Heart left ventricle (tissue), 16 donors: ENCODE measurements at regions not wholly inside any gene's neighbourhood (a gene's known extent, or its start where the extent isn't known, plus 50 kb on each side); places are given as distances from the start of the nearest gene placed in this dataset.

Experiments used
- ATAC-seq, 4 donors: fragments of 200-7000 bp; cut with Tn5 transposase; one replicate each; pipeline ENCODE4 v1.9.1; 2020 to 2022; ENCODE audit warnings: moderate library complexity in 4 of 4, mild to moderate bottlenecking in 3 of 4, moderate number of reproducible peaks in 1 of 4
- DNase-seq, 5 donors: peaks; one replicate each; pipeline ENCODE4 v3.0.0-alpha.2; 2020
- H3K27ac ChIP-seq, 12 donors: fragments of 200-600 bp; sonication (generic) in 4 of 12; one replicate each; pipeline versions ENCODE4 v1.5.0 to v1.8.0; 2016 to 2022; ENCODE audit warnings: mild to moderate bottlenecking in 2 of 12
- H3K27me3 ChIP-seq, 9 donors: fragments of 200-600 bp; sonication (generic) in 2 of 9; one replicate each; pipeline versions ENCODE4 v1.5.1 to v1.8.0; 2016 to 2022; ENCODE audit warnings: mild to moderate bottlenecking in 3 of 9
- H3K36me3 ChIP-seq, 9 donors: fragments of 200-600 bp; sonication (generic) in 2 of 9; one replicate each; pipeline versions ENCODE4 v1.5.0 to v1.8.0; 2018 to 2022; ENCODE audit warnings: mild to moderate bottlenecking in 2 of 9
- H3K4me1 ChIP-seq, 12 donors: fragments of 200-600 bp; sonication (generic) in 4 of 12; one replicate each; pipeline versions ENCODE4 v1.5.0 to v1.8.0; 2016 to 2022; ENCODE audit warnings: mild to moderate bottlenecking in 3 of 12
- H3K4me3 ChIP-seq, 12 donors: fragments of 200-600 bp; sonication (generic) in 4 of 12; one replicate each; pipeline versions ENCODE4 v1.5.0 to v1.8.0; 2017 to 2022; ENCODE audit warnings: mild to moderate bottlenecking in 9 of 12, moderate library complexity in 4 of 12
- H3K9me3 ChIP-seq, 12 donors: fragments of 200-600 bp; sonication (generic) in 4 of 12; one replicate each; pipeline versions ENCODE4 v1.5.0 to v1.8.0; 2016 to 2022; ENCODE audit warnings: mild to moderate bottlenecking in 1 of 12
- POLR2A ChIP-seq, 2 donors: fragments of 450-650 bp; IDR thresholded peaks; one replicate each; pipeline ENCODE4 v1.6.1; 2017; ENCODE audit warnings: antibody characterized with exemption in 2 of 2, mild to moderate bottlenecking in 2 of 2, moderate library complexity in 2 of 2
- WGBS, 4 donors: extraction: QIAGEN DNeasy Blood & Tissue Kit in 2 of 4; methylation state at CpG; one replicate each; pipeline versions ENCODE4 v1.1.5 to v1.1.7; 2013 to 2018; 5-methylcytosine and 5-hydroxymethylcytosine counted together
- intact Hi-C, 10 donors: fragments of 100-400 bp; cut with DNase I; formaldehyde crosslinking; loops; one replicate each; pipeline versions ENCODE4 v1.11.1 to v1.14.2; 2022
- TF ChIP-seq, protein P1 (sequence below), 12 donors: fragments of 200-600 bp; sonication (generic) in 4 of 12; IDR thresholded peaks; one replicate each; pipeline versions ENCODE4 v1.5.0 to v1.8.0; 2018 to 2022; ENCODE audit warnings: antibody characterized with exemption in 12 of 12, mild to moderate bottlenecking in 5 of 12
- donor health status: ischemic (EF 13 %, LVEDD 7.1; RV severe dilation, severe dysfunction).
- donor health status: healthy with polysubstance abuse.
- donor health status: DM: no; HTN: yes; CAD: no.
- donor health status: DM: no; HTN: no; CAD: no.
- donor health status: ischemic (EF 25% LVEDD 6.9; RV normal size, moderate dysfunction).
- donor health status: ischemic (EF 25% LVEDD 5.7; RV mildly dilated, moderate dysfunction).
- donor health status: healthy.
- donor health status: DM: yes; HTN: yes; CAD: no.
- donor health status: ischemic (EF 35%, LVEDD 5.7; RV mildly dilated, moderate dysfunction).
- donor health status: nonischemic (EF 11% LVEDD 7.7; RV severe dilation, severe dysfunction).
- donor health status: DM: yes; HTN: yes; CAD: no.
- donor health status: PGD.
- donor health status: ischemic (EF 29% LVEDD 5.4; RV normal size, mild dysfunction).
- donor health status: nonischemic (EF 23%, LVEDD 6.1; RV moderate dilation, normal function).

GRCh38 chr1:55420026-55420425 is 204.9 kb upstream of the USP24 start:
- no peaks in the 10 kb centered on the region for H3K4me1 ChIP-seq
- H3K9me3 ChIP-seq: peaks cover 0 to 26% (median 2%) of the 10 kb centered on the region in 12 donors
- no peak overlapping the region for H3K4me3 ChIP-seq
- no peaks in the 10 kb centered on the region for H3K36me3 ChIP-seq
- DNase-seq: no peak
- TF ChIP-seq POLR2A (IDR thresholded peaks at IDR 0.05): no peak
- TF ChIP-seq, protein P1, sequence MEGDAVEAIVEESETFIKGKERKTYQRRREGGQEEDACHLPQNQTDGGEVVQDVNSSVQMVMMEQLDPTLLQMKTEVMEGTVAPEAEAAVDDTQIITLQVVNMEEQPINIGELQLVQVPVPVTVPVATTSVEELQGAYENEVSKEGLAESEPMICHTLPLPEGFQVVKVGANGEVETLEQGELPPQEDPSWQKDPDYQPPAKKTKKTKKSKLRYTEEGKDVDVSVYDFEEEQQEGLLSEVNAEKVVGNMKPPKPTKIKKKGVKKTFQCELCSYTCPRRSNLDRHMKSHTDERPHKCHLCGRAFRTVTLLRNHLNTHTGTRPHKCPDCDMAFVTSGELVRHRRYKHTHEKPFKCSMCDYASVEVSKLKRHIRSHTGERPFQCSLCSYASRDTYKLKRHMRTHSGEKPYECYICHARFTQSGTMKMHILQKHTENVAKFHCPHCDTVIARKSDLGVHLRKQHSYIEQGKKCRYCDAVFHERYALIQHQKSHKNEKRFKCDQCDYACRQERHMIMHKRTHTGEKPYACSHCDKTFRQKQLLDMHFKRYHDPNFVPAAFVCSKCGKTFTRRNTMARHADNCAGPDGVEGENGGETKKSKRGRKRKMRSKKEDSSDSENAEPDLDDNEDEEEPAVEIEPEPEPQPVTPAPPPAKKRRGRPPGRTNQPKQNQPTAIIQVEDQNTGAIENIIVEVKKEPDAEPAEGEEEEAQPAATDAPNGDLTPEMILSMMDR (IDR thresholded peaks at IDR 0.05): no peak
- WGBS, 4 donors: 82 to 91% (median 86%) methylated on average over 2 of the region's 2 CpGs
- ATAC-seq: no peak
- H3K27ac ChIP-seq: no peak overlapping the region
- H3K27me3 ChIP-seq: peaks cover 0 to 3% (median 0%) of the 10 kb centered on the region in 9 donors
- intact Hi-C loops: no loop called here

DNA sequence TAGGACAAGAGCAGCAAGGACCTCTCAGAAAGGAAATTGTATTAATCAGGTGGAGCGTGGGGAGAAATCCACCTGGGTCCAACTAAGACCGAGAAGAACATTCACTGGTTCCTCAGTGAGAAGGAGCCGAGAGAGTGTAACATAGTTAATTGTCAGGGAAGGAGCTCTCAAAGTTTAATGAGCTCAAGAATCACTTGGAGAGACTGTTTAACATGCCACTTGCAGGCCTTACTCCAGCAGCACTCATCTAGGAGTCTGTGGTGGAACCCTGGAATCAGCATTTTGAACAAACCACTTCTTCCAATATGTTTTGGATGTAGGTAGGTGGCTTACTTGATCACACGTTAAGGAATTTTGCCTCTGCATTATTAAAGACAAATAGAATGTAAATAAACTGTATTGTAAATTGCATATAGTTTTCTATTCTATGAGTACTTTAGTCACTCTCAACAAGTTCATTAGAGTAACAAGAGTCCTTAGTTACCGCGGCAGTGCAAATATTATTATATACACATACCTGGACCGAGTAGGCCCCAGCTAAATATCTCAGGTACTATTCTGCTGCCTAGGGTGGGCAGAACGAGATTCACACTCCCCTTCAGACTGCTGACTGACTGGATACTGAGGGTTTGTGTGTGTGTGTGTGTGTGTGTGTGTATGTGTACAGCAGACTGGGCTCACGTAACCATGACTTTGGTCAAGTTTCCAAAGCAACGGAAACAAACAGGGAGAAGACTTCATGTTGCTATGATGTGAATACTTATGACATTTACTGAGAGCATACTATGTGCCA is 203.2 kb upstream of the USP24 start:
- no peak for ATAC-seq
- peaks cover 0 to 3% (median 0%) of the 10 kb centered on the region in 9 donors for H3K27me3 ChIP-seq
- TF ChIP-seq, protein P1 (IDR thresholded peaks at IDR 0.05): no peak
- TF ChIP-seq POLR2A (IDR thresholded peaks at IDR 0.05): no peak
- intact Hi-C loops: no loop called here
- H3K36me3 ChIP-seq: no peaks in the 10 kb centered on the region
- WGBS, 4 donors: 93 to 96% (median 95%) methylated on average over 10 of the region's 10 CpGs
- no peak overlapping the region for H3K27ac ChIP-seq
- H3K9me3 ChIP-seq: peaks cover 0 to 26% (median 2%) of the 10 kb centered on the region in 12 donors
- no peaks in the 10 kb centered on the region for H3K4me1 ChIP-seq
- no peak overlapping the region for H3K4me3 ChIP-seq
- no peak for DNase-seq

- peaks cover 0 to 3% (median 0%) of the 10 kb centered on the region in 9 donors for H3K27me3 ChIP-seq
- peaks cover 0 to 21% (median 0%) of the 10 kb centered on the region in 12 donors for H3K9me3 ChIP-seq
- no peak overlapping the region for H3K27ac ChIP-seq
- DNase-seq (no peak), ATAC-seq (no peak)
- H3K36me3 ChIP-seq: no peaks in the 10 kb centered on the region
- intact Hi-C loops: no loop called here
- no peaks in the 10 kb centered on the region for H3K4me1 ChIP-seq
- no peak for TF ChIP-seq POLR2A (IDR thresholded peaks at IDR 0.05)
- TF ChIP-seq, protein P1 (IDR thresholded peaks at IDR 0.05): no peak
- H3K4me3 ChIP-seq: no peak overlapping the region
- WGBS, 4 donors: 92 to 99% (median 96%) methylated on average over 2 of the region's 2 CpGs
Observed at GRCh38 chr1:55416164-55416842, 201.1 kb upstream of the USP24 start.

DNA sequence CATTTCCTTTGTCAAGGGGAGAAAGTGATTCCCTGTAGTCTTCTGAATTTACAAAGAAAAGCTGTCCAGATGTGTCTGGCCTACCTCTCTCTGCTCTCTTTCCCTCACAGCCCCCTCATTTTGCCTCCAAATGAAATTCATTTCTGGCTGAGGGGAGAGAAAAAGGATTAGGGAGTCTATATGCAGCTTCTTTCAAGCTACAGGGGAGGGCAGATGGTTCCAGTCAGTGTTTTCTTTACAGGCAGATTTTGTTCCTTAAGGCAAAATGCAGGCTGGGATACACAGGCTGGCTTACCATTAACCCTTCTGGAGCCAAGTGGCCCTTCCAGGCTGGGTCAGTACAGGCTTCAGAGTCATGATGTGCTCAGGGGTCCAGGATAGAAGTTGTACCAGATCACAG is 198.1 kb upstream of the USP24 start:
- Histone ChIP-seq H3K4me3 (no peak overlapping the region), H3K9me3 (peaks cover 0 to 21% (median 0%) of the 10 kb centered on the region in 12 donors), H3K4me1 (no peaks in the 10 kb centered on the region), H3K36me3 (no peaks in the 10 kb centered on the region), H3K27ac (no peak overlapping the region), H3K27me3 (peaks cover 0 to 3% (median 0%) of the 10 kb centered on the region in 9 donors)
- no peak for ATAC-seq
- no peak for DNase-seq
- no peak for TF ChIP-seq POLR2A (IDR thresholded peaks at IDR 0.05)
- TF ChIP-seq, protein P1 (IDR thresholded peaks at IDR 0.05): no peak
- intact Hi-C loops: no loop called here
